Psoas muscle (tissue), 7 donors: ENCODE measurements at regions not wholly inside any gene's neighbourhood (a gene's known extent, or its start where the extent isn't known, plus 50 kb on each side); places are given as distances from the start of the nearest gene placed in this dataset.
"Not testable (repeated sequence)": the region's sequence is repeated elsewhere in the genome, so short reads cannot be mapped to it uniquely, and the experiment has no call there.

Experiments used
- ATAC-seq, 4 donors: fragments of 200-7000 bp; cut with Tn5 transposase; one replicate each; pipeline ENCODE4 v1.9.1; 2020; ENCODE audit warnings: moderate library complexity in 3 of 4, mild to moderate bottlenecking in 2 of 4
- DNase-seq, 2 donors: peaks; one replicate each; pipeline ENCODE4 v3.0.0-alpha.2; 2020
- H3K27ac ChIP-seq: fragments of 200-600 bp; one replicate; pipeline ENCODE4 v1.8.0; 2022
- H3K27me3 ChIP-seq, 3 donors: fragments of 200-600 bp in 1 of 3; one replicate each; pipeline versions ENCODE4 v1.6.1 to v1.8.0; 2013 to 2022; ENCODE audit warnings: low read length in 2 of 3, mild to moderate bottlenecking in 2 of 3, moderate library complexity in 1 of 3; ENCODE audit not compliant: insufficient read depth in 3 of 3
- H3K36me3 ChIP-seq, 2 donors: fragments of 200-600 bp in 1 of 2; one replicate each; pipeline versions ENCODE4 v1.6.1 to v1.8.0; 2013 to 2022; ENCODE audit warnings: low read depth in 1 of 2, mild to moderate bottlenecking in 1 of 2, moderate library complexity in 1 of 2; ENCODE audit not compliant: insufficient read depth in 1 of 2
- H3K4me1 ChIP-seq: fragments of 200-600 bp; one replicate; pipeline ENCODE4 v1.8.0; 2022
- H3K4me3 ChIP-seq: fragments of 200-600 bp; one replicate; pipeline ENCODE4 v1.8.0; 2022; ENCODE audit warnings: mild to moderate bottlenecking
- H3K9me3 ChIP-seq: fragments of 200-600 bp; one replicate; pipeline ENCODE4 v1.8.0; 2022
- CTCF ChIP-seq: fragments of 200-600 bp; IDR thresholded peaks from one replicate; pipeline ENCODE4 v1.8.0; 2022; ENCODE audit warnings: antibody characterized with exemption
- WGBS, 3 donors: extraction: QIAGEN DNeasy Blood & Tissue Kit; methylation state at CpG; one replicate each; pipeline versions ENCODE4 v1.1.6 to v1.1.7; 2013; 5-methylcytosine and 5-hydroxymethylcytosine counted together
- intact Hi-C, 2 donors: fragments of 100-400 bp; cut with DNase I; formaldehyde crosslinking; loops; one replicate each; pipeline versions ENCODE4 v1.11.0 to v1.14.2; 2022
- donor health status: healthy with polysubstance abuse.
- donor health status: DM: no; HTN: no; CAD: no; lungs with moderate emphysema.
- donor health status: Bipolar disorder and iron deficiency.
- donor health status: healthy.
- donor health status: DM: yes; HTN: yes; CAD: no.
- donor health status: DM: no; HTN: no; CAD: no.
- donor health status: DM: yes; HTN: yes; CAD: no.

- H3K4me1 ChIP-seq = peaks cover 6% of the 10 kb centered on the region
- intact Hi-C loops = no loop called here
- H3K27me3 ChIP-seq = no peaks in the 10 kb centered on the region
- no peaks in the 10 kb centered on the region for H3K36me3 ChIP-seq
- no peak overlapping the region for H3K4me3 ChIP-seq
- DNase-seq = no peak
- no peak overlapping the region for H3K27ac ChIP-seq
- TF ChIP-seq CTCF = no peak
- 65 to 77% (median 73%) methylated on average over 3 of the region's 3 CpGs for WGBS, 3 donors
- no peaks in the 10 kb centered on the region for H3K9me3 ChIP-seq
- no peak for ATAC-seq
Measured at GRCh38 chr2:62654876-62655359, 50.6 kb upstream of the EHBP1 start.

- ATAC-seq (no peak), DNase-seq (no peak)
- TF ChIP-seq CTCF = no peak
- intact Hi-C loops = no loop called here
- 94 to 97% (median 95%) methylated on average over 3 of the region's 3 CpGs for WGBS, 3 donors
- no peaks in the 10 kb centered on the region for H3K27me3 ChIP-seq
- H3K4me1 ChIP-seq = peaks cover under 1% of the 10 kb centered on the region
- H3K27ac ChIP-seq = no peak overlapping the region
- no peak overlapping the region for H3K4me3 ChIP-seq
- H3K36me3 ChIP-seq = no peaks in the 10 kb centered on the region
- H3K9me3 ChIP-seq = no peaks in the 10 kb centered on the region
Measured at GRCh38 chr2:62654423-62654791, 51.1 kb upstream of the EHBP1 start.

- 76 to 80% (median 79%) methylated on average over 5 of the region's 5 CpGs for WGBS, 3 donors
- Histone ChIP-seq H3K27ac (no peak overlapping the region), H3K27me3 (no peaks in the 10 kb centered on the region), H3K4me3 (no peak overlapping the region), H3K4me1 (no peaks in the 10 kb centered on the region), H3K36me3 (no peaks in the 10 kb centered on the region), H3K9me3 (no peaks in the 10 kb centered on the region)
- no peak for TF ChIP-seq CTCF
- no peak for DNase-seq
- intact Hi-C loops = no loop called here
- no peak for ATAC-seq
Measured at GRCh38 chr2:62653582-62654422, 51.7 kb upstream of the EHBP1 start.

- ATAC-seq, DNase-seq, H3K36me3 ChIP-seq, H3K4me3 ChIP-seq, H3K9me3 ChIP-seq, H3K4me1 ChIP-seq, intact Hi-C loops, H3K27me3 ChIP-seq, H3K27ac ChIP-seq: not testable (repeated sequence)
- 71% methylated on average over 1 of the region's 2 CpGs; no CpG with 5 or more reads in 2 of the 3 donors for WGBS, 3 donors
Measured at GRCh38 chr2:62649087-62649486, 56.4 kb upstream of the EHBP1 start.

GRCh38 chr2:62643100-62643471, 62.4 kb upstream of the EHBP1 start:
- H3K9me3 ChIP-seq = no peaks in the 10 kb centered on the region
- no peak overlapping the region for H3K27ac ChIP-seq
- WGBS, 3 donors = 48 to 72% (median 49%) methylated on average over 4 of the region's 4 CpGs
- H3K27me3 ChIP-seq = no peaks in the 10 kb centered on the region
- intact Hi-C loops = no loop called here
- no peak overlapping the region for H3K4me3 ChIP-seq
- ATAC-seq = no peak
- DNase-seq = no peak
- H3K4me1 ChIP-seq = no peaks in the 10 kb centered on the region
- TF ChIP-seq CTCF = no peak
- H3K36me3 ChIP-seq = no peaks in the 10 kb centered on the region
